GM18907 (cell line): ENCODE measurements at regions not wholly inside any gene's neighbourhood (a gene's known extent, or its start where the extent isn't known, plus 50 kb on each side); places are given as distances from the start of the nearest gene placed in this dataset.
"Not testable (repeated sequence)": the region's sequence is repeated elsewhere in the genome, so short reads cannot be mapped to it uniquely, and the experiment has no call there.

Source experiments
- ATAC-seq: cut with Tn5 transposase; IDR thresholded peaks from one replicate; pipeline ENCODE4 v1.9.1; 2021; ENCODE audit warnings: mild to moderate bottlenecking, moderate library complexity; ENCODE audit not compliant: unreplicated experiment

DNA sequence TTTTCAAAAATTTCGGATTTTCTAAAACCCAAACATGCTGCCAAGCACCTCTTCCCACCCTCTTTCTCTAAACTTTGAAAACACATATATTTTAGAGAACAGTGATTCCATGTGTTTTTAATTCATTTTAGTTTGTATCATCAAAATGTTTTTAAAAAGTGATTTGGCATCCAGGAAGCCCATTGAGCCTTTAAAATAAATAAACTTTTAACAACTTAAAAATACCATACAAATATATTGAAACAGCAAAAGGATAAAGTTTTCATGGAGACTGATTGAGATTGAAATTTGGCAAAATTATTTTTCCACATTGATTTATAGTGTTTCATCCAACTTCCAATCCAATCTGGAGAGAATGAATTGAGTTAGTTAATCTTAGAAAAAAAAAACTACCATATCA, 374.7 kb downstream of the CD109 start:
- no peak for ATAC-seq

DNA sequence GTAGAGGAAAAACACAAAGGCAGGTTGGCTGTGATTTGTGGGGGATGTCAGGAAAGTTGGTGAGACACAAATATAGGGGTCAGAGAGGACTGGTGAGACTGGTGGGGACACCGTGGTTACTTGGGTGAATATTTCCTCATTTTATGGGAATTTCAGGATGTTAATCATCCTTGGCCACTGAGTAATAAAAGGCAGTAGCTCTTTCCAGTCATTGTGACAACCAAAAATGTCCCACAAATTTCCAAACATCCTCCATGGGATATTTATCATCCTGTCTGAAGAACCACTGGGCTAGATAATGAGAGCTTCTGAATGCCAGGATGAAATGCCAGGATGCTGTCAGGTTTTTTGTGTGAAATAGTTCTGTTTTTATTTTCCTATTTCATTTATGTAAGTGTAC, 374.1 kb downstream of the CD109 start:
- ATAC-seq, result no peak

GRCh38 chr6:74069089-74069581, 373.1 kb downstream of the CD109 start:
- ATAC-seq, result no peak

- no peak for ATAC-seq
Observed at GRCh38 chr6:74066168-74066871, 370.3 kb downstream of the CD109 start.

DNA sequence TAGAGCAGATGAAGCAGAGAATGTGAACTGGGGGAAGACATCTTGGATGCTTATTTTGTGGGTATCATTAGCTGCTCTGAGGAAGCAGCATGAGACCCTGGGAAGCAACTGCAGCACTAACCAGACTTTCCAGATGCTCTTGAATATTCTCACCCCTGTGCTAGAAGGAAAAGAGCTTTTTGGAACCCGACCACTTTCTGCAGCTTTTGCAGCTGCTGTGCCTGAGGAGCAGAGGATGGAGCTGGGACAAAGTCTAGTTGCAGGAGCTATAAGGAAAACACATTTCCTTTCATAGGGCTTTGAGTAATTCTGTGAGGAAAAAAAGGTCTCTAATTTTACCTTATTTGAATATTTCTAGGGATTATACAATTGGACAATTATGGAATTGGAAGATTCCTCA, 369.7 kb downstream of the CD109 start:
- no peak for ATAC-seq

- ATAC-seq, result no peak
Observed at GRCh38 chr6:74063391-74063790, 367.4 kb downstream of the CD109 start.

GRCh38 chr6:74061201-74061600, 365.2 kb downstream of the CD109 start:
- ATAC-seq, result no peak

DNA sequence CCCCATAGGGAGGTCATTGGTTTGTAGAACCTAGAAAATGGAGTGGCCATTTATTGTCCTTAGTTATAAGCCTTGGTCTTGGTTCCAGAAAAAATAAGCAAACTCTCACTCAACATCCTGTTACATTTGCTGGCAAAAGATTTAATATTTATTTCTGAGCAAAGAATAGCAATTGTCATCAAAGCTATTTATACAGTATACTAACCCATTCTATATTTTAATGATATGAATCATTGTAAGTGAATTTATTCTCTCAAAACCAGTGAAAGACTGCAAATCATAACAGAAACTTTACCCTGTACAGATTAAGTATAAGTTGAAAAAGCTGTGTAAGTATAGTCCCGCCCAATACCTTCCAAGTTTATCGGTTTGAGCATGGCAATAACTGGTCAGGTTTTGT, 364.4 kb downstream of the CD109 start:
- ATAC-seq, result no peak

GRCh38 chr6:74058606-74059005, 362.6 kb downstream of the CD109 start:
- no peak for ATAC-seq

DNA sequence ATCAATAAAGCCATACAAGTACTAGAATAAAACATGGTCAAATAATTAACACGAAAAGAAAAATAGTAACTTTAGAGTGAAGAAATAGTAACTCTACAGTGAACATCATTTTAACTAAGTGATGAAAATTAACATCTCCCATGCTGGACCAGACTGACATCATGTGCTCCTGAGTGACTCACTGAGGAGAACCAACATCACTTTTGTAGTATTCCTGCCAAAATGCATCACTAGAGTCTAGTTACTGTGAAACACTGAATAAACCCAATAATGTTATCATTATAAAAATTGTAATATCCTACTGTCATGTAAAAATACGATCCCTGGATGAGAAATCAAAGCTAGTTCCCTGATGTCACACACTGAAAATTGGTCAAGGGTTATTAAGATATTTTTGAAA, 361.3 kb downstream of the CD109 start:
- no peak for ATAC-seq

GRCh38 chr6:74054190-74054589, 358.2 kb downstream of the CD109 start:
- ATAC-seq, result no peak

DNA sequence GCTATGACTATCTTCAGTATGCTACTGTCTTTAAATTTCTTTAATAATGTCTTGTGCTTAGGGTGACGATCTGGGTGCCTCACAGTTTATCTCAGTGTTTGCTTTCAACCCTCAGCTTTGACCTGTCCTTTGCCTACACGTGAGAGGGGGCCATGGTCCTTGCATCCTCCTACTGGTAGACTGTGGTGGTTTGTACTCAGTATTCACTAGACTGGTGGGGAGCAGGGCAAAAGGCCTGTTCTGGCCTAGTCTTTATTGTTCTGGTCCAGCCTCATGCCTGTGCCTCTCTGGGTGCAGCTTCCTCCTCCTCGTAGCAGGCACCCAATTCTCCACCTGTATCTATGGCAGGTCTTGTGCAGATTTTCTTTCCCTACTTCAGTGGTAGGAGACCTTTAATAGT, 354.9 kb downstream of the CD109 start:
- no peak for ATAC-seq

DNA sequence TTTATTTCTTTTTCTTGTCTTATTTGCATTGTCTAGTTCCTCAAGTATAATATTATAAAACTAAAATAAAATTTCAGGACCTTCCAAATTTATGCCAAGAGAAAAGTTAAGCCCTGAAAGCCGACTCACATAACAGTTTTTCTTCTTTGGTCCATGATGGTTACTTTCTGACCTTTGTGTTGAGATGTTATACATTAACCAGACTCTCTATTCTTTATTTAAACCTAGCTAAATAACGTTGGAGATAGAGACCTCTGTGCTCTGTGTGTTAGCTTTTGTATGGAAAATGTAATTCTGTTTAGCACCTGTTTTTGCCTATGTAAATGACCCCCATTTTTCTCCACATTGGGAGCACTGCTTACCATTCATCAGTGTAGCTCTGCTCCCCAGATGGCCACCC, 352.4 kb downstream of the CD109 start:
- ATAC-seq, result no peak

DNA sequence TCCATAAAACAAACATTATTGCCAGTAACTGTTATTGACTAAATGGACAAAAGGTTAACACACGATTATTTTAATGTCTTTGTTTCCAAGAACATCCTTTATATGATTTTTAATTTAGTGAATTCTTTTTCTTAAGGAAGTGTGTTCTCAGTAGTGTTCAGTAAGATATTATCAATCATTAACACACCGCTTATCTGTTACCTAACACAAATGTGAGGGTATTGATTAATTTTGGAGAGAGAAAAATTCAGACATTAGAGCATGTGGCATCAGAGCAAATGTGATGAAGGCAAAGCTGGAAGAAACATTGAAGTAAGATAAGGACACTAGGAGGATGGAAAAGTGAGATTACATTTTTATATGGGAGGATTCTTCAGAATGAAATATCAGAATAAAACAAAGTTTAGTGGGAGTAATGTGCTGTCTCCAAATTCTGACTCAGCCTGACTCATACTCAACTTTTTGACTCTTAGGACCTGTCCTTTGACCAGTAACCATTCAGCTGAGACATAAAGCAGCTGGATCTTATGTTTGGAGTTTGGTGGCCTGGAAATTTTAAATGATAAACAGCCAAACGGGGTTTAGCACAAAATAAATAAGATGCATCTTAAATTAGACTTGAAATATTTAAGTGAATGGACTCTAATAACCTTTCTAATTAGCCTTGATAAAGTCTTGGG, 348.6 kb downstream of the CD109 start:
- ATAC-seq, result no peak

GRCh38 chr6:74041420-74041819, 345.4 kb downstream of the CD109 start:
- ATAC-seq, result no peak

- no peak for ATAC-seq
Observed at GRCh38 chr6:74018825-74019224, 322.8 kb downstream of the CD109 start.

GRCh38 chr6:74015427-74015826, 319.4 kb downstream of the CD109 start:
- no peak for ATAC-seq

DNA sequence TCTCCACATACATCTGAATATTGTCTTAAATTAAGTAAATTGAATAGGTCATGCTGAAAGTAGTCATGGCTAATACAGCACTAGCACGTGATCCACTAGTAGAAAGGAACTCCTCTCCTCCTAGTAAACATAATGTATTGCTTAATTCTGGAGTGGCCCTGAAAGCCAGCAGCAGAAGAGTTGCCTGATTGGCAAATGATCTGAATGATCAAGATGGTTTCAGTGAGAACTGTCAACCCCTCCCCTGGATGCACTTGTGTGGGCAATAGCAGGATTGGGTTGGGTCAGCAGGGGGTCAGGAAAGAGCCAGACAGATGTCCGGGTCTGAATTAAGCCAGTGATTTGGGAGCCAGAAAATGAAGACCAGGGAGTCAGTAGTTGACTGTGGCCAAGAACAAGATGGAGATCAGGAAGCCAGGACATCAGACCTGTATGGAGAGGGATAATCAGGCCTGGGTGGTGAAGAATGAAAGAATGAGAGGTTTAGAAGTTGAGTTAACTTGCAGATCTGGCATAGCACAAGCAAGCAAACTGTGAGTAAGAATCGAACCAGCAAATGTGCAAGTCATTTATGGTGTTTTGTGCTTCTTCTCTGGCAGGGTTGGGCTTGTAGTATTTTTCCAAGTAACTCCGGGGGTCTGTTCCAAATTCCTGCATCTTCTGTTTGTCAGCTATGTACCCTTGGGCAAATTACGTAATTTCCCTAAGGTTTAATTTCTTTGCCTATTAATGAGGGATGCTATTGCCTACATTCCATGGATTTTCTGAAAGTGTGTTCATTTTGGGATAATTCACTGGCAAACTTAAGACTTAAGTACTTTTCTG, 304.9 kb downstream of the CD109 start:
- ATAC-seq, result no peak

DNA sequence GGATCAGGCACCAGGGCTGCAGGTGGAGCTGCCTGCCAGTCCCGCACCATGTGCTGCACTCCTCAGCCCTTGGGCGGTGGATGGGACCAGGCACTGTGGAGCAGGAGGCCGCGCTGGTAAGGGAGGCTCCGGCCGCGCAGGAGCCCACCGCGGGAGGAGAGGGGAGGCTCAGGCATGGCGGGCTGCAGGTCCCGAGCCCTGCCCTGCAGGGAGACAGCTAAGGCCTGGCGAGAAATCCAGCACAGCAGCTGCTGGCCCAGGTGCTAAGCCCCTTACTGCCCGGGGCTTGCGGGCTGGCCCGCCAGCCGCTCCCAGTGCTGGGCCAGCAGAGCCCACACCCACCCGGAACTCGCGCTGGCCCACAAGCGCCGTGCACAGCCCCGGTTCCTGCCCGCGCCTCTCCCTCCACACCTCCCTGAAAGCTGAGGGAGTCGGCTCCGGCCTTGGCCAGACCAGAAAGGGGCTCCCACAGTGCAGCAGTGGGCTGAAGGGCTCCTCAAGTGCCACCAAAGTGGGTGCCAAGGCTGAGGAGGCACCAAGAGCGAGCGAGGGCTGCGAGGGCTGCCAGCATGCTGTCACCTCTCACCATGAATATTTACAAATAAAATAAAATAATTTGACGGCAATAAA, 294.7 kb downstream of the CD109 start:
- ATAC-seq, result not testable (repeated sequence)

DNA sequence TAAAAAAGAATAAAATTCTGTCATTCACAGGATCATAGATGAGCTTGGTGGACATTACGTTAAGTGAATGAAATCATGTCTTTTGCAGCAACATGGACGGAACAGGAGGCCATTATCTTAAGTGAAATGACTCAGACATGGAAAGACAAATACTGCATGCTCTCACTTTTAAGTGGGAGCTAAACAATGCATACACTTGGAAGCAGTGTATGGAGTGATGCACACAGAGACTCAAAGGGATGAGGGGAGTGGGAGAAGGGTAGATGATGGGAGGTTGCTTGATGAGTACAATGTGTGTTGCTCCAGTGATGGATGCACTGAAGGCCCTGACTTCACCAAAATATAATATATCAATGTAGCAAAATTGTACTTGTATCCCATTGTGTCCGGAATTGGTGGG, 293.4 kb downstream of the CD109 start:
- ATAC-seq, result no peak

GRCh38 chr6:73985891-73986290, 289.9 kb downstream of the CD109 start:
- ATAC-seq, result no peak
